HUES48 (cell line): ENCODE measurements at regions not wholly inside any gene's neighbourhood (a gene's known extent, or its start where the extent isn't known, plus 50 kb on each side); places are given as distances from the start of the nearest gene placed in this dataset.
"Not testable (repeated sequence)": the region's sequence is repeated elsewhere in the genome, so short reads cannot be mapped to it uniquely, and the experiment has no call there.

Experiments
- H3K27ac ChIP-seq: one replicate; pipeline ENCODE4 v1.7.0; 2013; ENCODE audit warnings: low read depth, low read length, inconsistent platforms
- H3K27me3 ChIP-seq: 2 replicates; pipeline ENCODE4 v1.6.1; 2013; ENCODE audit warnings: mild to moderate bottlenecking, low read length; ENCODE audit not compliant: control insufficient read depth, insufficient read depth
- H3K36me3 ChIP-seq: 2 replicates; pipeline ENCODE4 v1.6.1; 2013; ENCODE audit warnings: low read length; ENCODE audit not compliant: control insufficient read depth, insufficient read depth
- H3K4me1 ChIP-seq: 2 replicates; pipeline ENCODE4 v1.6.1; 2013; ENCODE audit warnings: mild to moderate bottlenecking, low read length; ENCODE audit not compliant: control insufficient read depth, insufficient read depth
- H3K4me3 ChIP-seq: 2 replicates; pipeline ENCODE4 v1.5.1; 2013; ENCODE audit warnings: mild to moderate bottlenecking, low read depth, low read length
- H3K9ac ChIP-seq: 2 replicates; pipeline ENCODE4 v1.6.1; 2013; ENCODE audit warnings: mild to moderate bottlenecking, low read depth, low read length, moderate library complexity
- H3K9me3 ChIP-seq: 2 replicates; pipeline ENCODE4 v1.6.1; 2013; ENCODE audit warnings: low read length; ENCODE audit not compliant: control insufficient read depth, insufficient read depth

DNA sequence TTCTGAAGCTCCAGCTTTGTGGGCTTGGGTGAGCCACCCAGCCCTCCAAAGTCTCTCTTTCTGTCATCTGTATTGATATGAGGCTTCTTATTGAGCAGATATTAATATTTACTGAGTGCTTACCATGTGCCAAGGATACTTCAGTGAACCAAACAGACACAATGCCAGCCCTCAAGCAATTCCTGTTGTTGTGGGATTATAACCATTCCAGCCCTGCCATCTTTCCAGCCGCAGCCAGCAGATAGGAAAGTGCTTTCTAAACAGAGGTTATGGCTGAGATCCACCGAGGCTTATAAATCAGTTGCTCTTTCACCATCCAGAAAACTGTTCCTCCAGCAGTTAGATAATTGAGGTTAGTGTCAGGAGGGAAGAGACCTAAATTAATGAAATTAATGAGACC, 137.7 kb upstream of the ALDH1B1 start:
- no peak overlapping the region for H3K4me3 ChIP-seq
- no peaks in the 10 kb centered on the region for H3K9me3 ChIP-seq
- H3K36me3 ChIP-seq, result no peaks in the 10 kb centered on the region
- peaks cover 4% of the 10 kb centered on the region for H3K27me3 ChIP-seq
- H3K9ac ChIP-seq, result no peak overlapping the region
- no peaks in the 10 kb centered on the region for H3K4me1 ChIP-seq
- H3K27ac ChIP-seq, result no peak overlapping the region

DNA sequence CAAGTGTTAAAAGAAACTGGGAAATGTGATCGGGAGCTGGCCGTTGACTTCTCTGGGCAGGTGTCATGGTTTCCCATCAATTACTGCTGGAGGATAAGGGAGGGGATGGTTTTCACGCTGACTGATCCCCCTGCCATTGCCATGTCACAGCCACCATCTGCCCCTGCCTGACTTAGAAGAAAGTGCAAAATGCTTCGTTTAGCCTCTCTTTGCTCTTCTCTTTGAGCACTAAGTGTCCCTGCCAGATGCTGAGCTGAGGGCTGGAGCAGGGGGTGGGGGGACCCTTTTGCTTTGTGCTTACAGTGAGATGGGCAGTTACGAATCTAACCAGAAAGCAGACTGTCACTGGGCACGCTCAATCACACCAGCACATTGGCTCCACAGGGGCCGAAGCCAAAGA, 138.4 kb upstream of the ALDH1B1 start:
- Histone ChIP-seq H3K27me3 (peaks cover 9% of the 10 kb centered on the region), H3K4me3 (no peak overlapping the region), H3K27ac (no peak overlapping the region), H3K4me1 (no peaks in the 10 kb centered on the region), H3K9me3 (no peaks in the 10 kb centered on the region), H3K9ac (no peak overlapping the region), H3K36me3 (no peaks in the 10 kb centered on the region)

DNA sequence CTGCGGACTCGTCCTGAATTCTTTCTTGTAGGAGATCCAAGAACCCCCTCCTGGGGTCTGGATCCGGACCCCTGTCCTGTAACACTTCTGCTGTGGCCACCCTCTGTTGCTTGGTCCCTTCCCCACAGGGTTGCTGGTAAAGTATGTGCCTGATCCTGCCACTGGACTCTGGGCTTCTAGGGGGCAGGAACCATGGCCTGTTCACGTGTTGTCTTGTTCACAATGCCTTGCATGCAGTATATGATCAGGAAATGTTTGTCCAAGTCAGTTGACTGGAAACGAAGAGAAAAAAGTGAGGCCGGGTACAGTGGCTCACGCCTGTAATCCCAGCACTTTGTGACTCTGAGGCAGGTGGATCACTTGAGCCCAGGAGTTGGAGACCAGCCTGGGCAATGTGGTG, 139.3 kb upstream of the ALDH1B1 start:
- Histone ChIP-seq H3K27ac (no peak overlapping the region), H3K9me3 (no peaks in the 10 kb centered on the region), H3K36me3 (no peaks in the 10 kb centered on the region), H3K9ac (no peak overlapping the region), H3K4me1 (no peaks in the 10 kb centered on the region), H3K4me3 (no peak overlapping the region), H3K27me3 (peaks cover 10% of the 10 kb centered on the region)

DNA sequence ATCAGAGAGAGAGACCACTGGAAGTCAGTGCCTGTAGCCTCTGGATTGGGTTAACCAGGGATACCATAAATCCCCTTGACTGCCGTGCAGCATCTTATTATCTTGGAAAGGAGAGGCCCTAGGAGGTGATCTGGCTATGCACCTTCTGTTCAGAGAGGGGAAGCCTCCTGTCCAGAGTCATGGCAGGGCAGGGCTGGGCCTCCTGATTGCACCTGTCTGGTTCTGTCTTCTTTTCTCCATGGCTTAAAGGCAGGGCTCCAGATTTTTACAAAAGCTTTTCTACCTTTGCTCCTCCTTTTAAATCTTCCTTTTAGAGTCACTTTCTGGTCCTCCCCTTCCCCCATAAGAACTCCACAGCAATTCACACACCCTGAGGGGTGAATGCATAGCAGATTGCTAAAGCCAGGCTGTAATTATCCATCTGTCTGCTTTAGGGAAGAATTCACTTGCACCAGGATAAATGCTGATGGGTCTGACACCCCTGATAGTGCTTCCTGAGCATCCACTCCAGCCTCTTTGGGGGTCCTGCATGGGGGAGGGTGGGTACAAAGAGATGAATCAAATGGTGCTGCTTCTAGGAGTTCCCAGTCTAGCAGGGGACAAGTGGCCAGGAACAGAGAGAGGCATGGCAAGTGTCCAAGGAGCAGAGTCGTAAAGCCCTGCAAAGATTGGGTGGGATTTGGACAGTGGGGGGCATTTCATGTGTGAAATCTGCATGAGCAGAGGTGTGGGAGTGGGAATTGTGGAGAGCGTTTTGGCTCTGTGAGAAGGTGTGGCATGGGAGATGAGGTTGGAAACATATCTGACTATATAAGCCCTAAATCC, 141.3 kb upstream of the ALDH1B1 start:
- Histone ChIP-seq H3K9ac (no peak overlapping the region), H3K36me3 (no peaks in the 10 kb centered on the region), H3K4me1 (no peaks in the 10 kb centered on the region), H3K4me3 (no peak overlapping the region), H3K27me3 (peaks cover 15% of the 10 kb centered on the region), H3K27ac (no peak overlapping the region), H3K9me3 (no peaks in the 10 kb centered on the region)

DNA sequence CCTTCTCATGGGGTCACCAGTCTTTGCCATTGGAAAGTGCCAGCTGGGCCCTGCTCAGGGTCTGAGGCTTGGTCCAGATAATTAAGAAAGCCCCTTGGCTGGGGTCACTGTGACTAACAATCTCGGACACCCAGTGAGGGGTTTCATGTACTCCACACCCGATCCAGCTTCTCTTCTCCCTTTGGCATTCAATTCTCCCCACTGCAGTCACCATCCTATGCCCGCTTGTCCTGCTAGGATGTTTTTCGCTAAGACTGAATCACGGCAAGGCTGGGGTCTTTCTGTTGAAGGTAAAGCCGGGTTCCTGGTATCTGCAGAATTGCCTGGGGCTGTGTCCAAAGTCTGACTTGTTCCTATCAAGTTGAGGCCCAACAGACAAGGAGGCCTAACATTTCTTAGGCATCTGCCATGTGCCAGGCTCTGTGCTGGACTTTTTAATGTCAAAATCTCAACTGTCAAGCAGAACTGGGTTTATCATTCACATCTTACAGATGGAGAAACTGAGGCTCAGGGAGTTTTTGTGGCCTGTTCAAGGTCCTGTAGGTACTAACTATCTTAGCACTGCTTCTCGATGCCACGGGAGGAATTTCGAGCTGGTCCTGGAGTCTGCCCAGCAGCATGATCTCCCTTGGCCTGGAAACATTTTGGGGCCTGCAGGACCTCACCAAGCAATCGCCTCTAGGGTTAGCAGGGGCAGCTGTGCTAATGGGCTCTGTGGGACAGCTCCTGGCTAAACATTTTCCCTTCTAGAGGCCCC, 142.0 kb upstream of the ALDH1B1 start:
- Histone ChIP-seq H3K4me3 (no peak overlapping the region), H3K9me3 (no peaks in the 10 kb centered on the region), H3K36me3 (no peaks in the 10 kb centered on the region), H3K27ac (no peak overlapping the region), H3K27me3 (peaks cover 15% of the 10 kb centered on the region), H3K4me1 (no peaks in the 10 kb centered on the region), H3K9ac (no peak overlapping the region)

DNA sequence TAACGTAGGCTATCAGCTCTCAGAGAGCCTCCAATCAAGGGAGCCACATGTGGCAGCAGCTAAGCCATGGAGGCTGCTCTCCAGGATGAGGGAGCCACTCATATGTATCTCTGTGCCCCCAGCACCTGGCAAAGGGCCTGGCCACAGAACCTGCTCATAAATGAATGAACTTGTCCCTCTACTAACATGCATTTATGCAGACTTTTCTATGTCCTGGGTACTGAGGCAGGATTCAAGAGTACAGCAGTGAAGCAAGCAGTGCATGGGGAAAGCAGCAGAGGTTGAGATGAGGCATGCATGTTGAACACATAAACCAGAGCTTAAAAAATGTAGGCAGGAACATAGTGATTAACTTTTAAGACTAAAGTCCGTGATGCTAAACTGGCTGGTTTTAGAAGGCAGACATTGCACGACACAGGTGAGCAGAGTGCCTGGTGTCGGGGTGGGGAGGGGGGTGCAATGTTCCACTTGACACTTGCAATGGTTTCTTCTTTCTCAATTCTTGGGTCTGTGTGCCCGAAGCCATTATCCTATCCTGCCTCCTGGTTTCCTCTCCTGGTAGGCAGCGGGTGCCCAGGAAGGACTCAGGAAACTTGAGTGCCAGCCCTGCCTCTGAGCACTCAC, 142.8 kb upstream of the ALDH1B1 start:
- peaks cover 15% of the 10 kb centered on the region for H3K27me3 ChIP-seq
- no peaks in the 10 kb centered on the region for H3K4me1 ChIP-seq
- no peak overlapping the region for H3K9ac ChIP-seq
- H3K36me3 ChIP-seq, result no peaks in the 10 kb centered on the region
- no peak overlapping the region for H3K27ac ChIP-seq
- H3K4me3 ChIP-seq, result no peak overlapping the region
- no peaks in the 10 kb centered on the region for H3K9me3 ChIP-seq

DNA sequence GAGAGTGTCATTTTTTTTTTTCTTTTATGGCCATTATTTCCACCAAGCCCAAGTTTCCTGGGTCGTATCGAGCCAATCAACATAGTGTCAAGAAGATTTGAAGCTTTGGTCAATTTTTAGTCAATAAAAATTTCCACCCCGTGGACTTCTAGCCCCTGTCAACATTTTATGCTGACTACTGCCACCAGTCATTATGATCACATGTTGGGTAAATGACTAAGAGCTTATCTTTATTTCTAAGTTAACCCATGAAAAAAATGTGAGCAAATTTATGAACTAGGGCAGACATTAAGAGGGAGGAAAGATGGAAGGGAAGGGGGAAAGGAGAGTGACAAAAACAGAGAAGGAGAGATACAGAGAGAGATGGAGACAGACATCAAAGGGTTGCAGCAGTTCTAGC, 143.5 kb upstream of the ALDH1B1 start:
- Histone ChIP-seq H3K9me3 (no peaks in the 10 kb centered on the region), H3K27me3 (peaks cover 15% of the 10 kb centered on the region), H3K4me1 (no peaks in the 10 kb centered on the region), H3K4me3 (no peak overlapping the region), H3K36me3 (no peaks in the 10 kb centered on the region), H3K9ac (no peak overlapping the region), H3K27ac (no peak overlapping the region)

DNA sequence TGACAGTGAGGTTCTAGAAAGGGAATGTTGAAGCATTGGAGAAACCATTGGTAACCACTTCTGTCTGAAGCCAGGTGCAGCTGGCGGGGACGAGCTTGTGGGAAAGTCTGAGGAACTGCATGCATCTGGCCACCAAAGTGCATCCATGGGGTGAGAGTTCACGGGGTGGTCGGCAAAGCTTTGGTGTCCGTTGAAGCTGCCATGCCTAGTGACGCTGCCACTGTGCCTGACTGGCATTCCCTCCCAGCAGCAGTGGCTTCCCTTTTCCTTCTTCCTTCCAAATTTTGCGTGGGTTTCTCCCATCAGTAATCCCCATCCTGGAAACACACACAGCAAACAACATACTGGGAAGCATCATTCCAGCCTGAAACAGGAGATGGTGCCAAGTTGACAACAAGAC, 145.7 kb upstream of the ALDH1B1 start:
- Histone ChIP-seq H3K9ac (no peak overlapping the region), H3K36me3 (no peaks in the 10 kb centered on the region), H3K9me3 (no peaks in the 10 kb centered on the region), H3K27me3 (peaks cover 15% of the 10 kb centered on the region), H3K4me1 (no peaks in the 10 kb centered on the region), H3K4me3 (no peak overlapping the region), H3K27ac (no peak overlapping the region)

DNA sequence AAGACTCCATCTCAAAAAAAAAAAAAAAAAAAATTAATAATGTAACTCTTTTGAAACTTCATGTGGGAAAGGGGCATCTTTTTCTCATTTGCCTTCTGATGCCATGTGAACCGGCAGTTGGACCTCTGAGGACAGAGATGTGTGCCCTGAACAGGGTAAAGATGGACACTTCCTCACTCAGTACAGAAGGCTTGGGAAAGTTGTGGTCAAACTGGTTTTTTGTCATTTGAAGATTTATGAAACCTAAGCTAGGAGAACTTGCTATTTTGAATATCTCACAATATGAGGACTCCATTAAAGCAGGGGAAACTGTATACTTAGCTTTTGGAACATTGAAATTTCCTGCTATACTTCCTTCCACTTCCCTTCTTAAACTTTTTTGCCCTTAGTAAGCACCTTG, 147.5 kb upstream of the ALDH1B1 start:
- H3K9me3 ChIP-seq, result no peaks in the 10 kb centered on the region
- peaks cover 13% of the 10 kb centered on the region for H3K27me3 ChIP-seq
- no peaks in the 10 kb centered on the region for H3K36me3 ChIP-seq
- H3K4me3 ChIP-seq, result no peak overlapping the region
- no peaks in the 10 kb centered on the region for H3K4me1 ChIP-seq
- H3K27ac ChIP-seq, result no peak overlapping the region
- no peak overlapping the region for H3K9ac ChIP-seq

DNA sequence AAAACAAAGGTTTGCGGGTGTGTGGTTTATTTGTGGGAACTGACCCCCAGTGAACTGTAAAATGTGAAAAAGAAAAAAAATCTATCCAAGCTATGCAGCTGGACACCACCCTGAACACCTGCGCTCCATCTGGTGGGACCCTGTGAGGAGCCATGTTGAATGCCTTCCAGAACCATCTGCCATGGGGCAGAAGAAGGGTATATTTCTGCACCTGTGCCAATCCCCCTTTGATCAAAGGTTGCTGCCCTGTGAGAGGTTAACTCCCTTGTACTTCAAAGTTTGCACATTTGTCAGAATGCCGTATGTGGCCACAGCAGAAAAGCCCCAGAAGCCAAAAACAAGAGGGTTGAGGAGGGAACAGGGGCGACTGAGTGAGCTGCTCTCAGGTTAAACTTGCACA, 148.5 kb upstream of the ALDH1B1 start:
- H3K4me1 ChIP-seq, result no peaks in the 10 kb centered on the region
- peak overlapping the region; percentile 68 for H3K27ac ChIP-seq
- no peaks in the 10 kb centered on the region for H3K9me3 ChIP-seq
- H3K9ac ChIP-seq, result no peak overlapping the region
- H3K27me3 ChIP-seq, result peaks cover 7% of the 10 kb centered on the region; the same call in 1 of the 2 replicates
- H3K4me3 ChIP-seq, result no peak overlapping the region
- no peaks in the 10 kb centered on the region for H3K36me3 ChIP-seq

DNA sequence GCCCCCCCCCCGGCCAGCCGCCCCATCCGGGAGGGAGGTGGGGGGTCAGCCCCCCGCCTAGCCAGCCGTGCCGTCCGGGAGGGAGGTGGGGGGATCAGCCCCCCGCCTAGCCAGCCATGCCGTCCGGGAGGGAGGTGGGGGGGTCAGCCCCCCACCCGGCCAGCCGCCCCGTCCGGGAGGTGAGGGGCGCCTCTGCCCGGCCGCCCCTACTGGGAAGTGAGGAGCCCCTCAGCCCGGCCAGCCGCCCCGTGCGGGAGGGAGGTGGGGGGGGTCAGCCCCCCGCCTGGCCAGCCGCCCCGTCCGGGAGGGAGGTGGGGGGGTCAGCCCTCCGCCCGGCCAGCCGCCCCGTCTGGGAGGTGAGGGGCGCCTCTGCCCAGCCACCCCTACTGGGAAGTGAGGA, 150.4 kb upstream of the ALDH1B1 start:
- H3K27ac ChIP-seq, H3K36me3 ChIP-seq, H3K9me3 ChIP-seq, H3K27me3 ChIP-seq, H3K4me1 ChIP-seq, H3K9ac ChIP-seq, H3K4me3 ChIP-seq: not testable (repeated sequence)
